GM12878 (cell line): ENCODE measurements at regions not wholly inside any gene's neighbourhood (a gene's known extent, or its start where the extent isn't known, plus 50 kb on each side); places are given as distances from the start of the nearest gene placed in this dataset.

ENCODE experiments used
- CBX3 ChIP-seq: fragments of 200-600 bp; sonication (generic); IDR thresholded peaks from 2 replicates; pipeline ENCODE4 v1.6.1; 2016; ENCODE audit warnings: low read depth, borderline replicate concordance
- CEBPB ChIP-seq, 2 experiments: fragments of 150-350 bp in 1 of 2; IDR thresholded peaks; 2 replicates each; pipeline ENCODE4 v1.6.1; 2012 to 2014; ENCODE audit warnings: low read depth in 2 of 2, low read length in 2 of 2, borderline replicate concordance in 1 of 2, inconsistent platforms in 1 of 2
- CHD4 ChIP-seq: fragments of 200-600 bp; sonication (generic); IDR thresholded peaks from 2 replicates; pipeline ENCODE4 v1.6.1; 2016; ENCODE audit warnings: mild to moderate bottlenecking
- CTCF ChIP-seq, 3 experiments: IDR thresholded peaks in 2 of 3; conservative IDR thresholded peaks in 1 of 3; 2 replicates each; pipeline ENCODE4 v1.5.1; 2011; ENCODE audit warnings: low read depth in 3 of 3, low read length in 3 of 3, mild to moderate bottlenecking in 3 of 3, control low read depth in 2 of 3, moderate library complexity in 2 of 3, inconsistent platforms in 1 of 3, mixed read lengths in 1 of 3; ENCODE audit not compliant: control insufficient read depth in 2 of 3, insufficient read depth in 1 of 3; ENCODE audit errors: extremely low read depth in 1 of 3
- E2F4 ChIP-seq: IDR thresholded peaks from 2 replicates; pipeline ENCODE4 v1.6.1; 2012; ENCODE audit warnings: low read depth, low read length, improper control_type of control experiment
- EZH2 ChIP-seq: IDR thresholded peaks from 2 replicates; pipeline ENCODE4 v1.6.1; 2012; ENCODE audit warnings: low read depth, mild to moderate bottlenecking, control low read depth, inconsistent platforms, low read length, borderline replicate concordance; ENCODE audit not compliant: control insufficient read depth
- IRF3 ChIP-seq: fragments of 450-650 bp; IDR thresholded peaks from 2 replicates; pipeline ENCODE4 v1.6.1; 2014; ENCODE audit warnings: mild to moderate bottlenecking
- POLR2AphosphoS5 ChIP-seq: IDR thresholded peaks from 2 replicates; pipeline ENCODE4 v1.6.1; 2011; ENCODE audit warnings: mild to moderate bottlenecking, low read length, inconsistent platforms
- SMC3 ChIP-seq: IDR thresholded peaks from 2 replicates; pipeline ENCODE4 v1.6.1; 2011; ENCODE audit warnings: low read length, improper control_type of control experiment, borderline replicate concordance
- SRF ChIP-seq, 2 experiments: IDR thresholded peaks; 2 replicates each; pipeline ENCODE4 v1.6.1; 2011; ENCODE audit warnings: low read depth in 2 of 2, low read length in 2 of 2, mild to moderate bottlenecking in 1 of 2, moderate library complexity in 1 of 2
- ZNF274 ChIP-seq: IDR thresholded peaks from one replicate; pipeline ENCODE4 v1.8.0; 2011; ENCODE audit not compliant: insufficient read length, insufficient read depth

GRCh38 chr16:85369741-85370528, 243.2 kb upstream of the GSE1 start:
- no peak for TF ChIP-seq CBX3
- no peak for TF ChIP-seq IRF3
- no peak for TF ChIP-seq POLR2AphosphoS5
- no peak for TF ChIP-seq ZNF274
- TF ChIP-seq CTCF (IDR thresholded peaks at IDR 0.05 in 2 of 3, conservative IDR thresholded peaks at IDR 0.05 in 1 of 3; ENCODE audit: control insufficient read depth in 2 of 3, extremely low read depth in 1 of 3, insufficient read depth in 1 of 3, low read depth in 3 of 3, low read length in 3 of 3) = peak; percentile 75 to 89 (median 77)
- TF ChIP-seq EZH2 = no peak
- no peak for TF ChIP-seq CHD4
- no peak for TF ChIP-seq SRF (IDR thresholded peaks at IDR 0.05; ENCODE audit: low read depth in 2 of 2, low read length in 2 of 2)
- no peak for TF ChIP-seq E2F4
- TF ChIP-seq SMC3 = peak; percentile 50; the same call in 1 of the 2 replicates
- TF ChIP-seq CEBPB (IDR thresholded peaks at IDR 0.05; ENCODE audit: borderline replicate concordance in 1 of 2, low read depth in 2 of 2, low read length in 2 of 2) = no peak
